ENCODE measurements at regions not wholly inside any gene's neighbourhood (a gene's known extent, or its start where the extent isn't known, plus 50 kb on each side); places are given as distances from the start of the nearest gene placed in this dataset.

DNA sequence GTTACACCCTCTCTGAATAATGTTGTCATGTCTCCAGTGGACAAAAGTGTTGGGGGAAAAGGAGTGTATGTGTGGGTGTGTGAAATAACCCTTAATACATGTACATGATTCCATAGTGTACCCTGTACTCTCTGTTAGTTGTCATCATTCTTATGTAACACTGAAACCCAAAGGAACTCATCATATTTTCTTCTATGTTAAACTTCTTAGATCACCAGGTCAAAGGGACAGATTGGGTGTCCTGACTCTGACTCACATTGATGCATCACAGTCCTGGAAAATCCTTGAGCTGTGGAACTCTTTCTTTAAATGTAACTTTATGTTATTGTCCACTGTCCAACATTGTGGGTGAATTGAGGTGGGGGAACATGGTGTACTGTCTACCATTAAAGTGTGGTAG is 350.5 kb downstream of the DHX35 start:
- no peaks in the 10 kb centered on the region for H3K9me3 ChIP-seq
- intact Hi-C loops (cut with DNase I, micrococcal nuclease) = loop anchor here in 1 of 2 donors (10.0 kb wide), 1 partner anchor 452 kb away; no protein-coding TSS in a partner anchor
- DNase-seq (no peak), ATAC-seq (no peak)
- no peaks in the 10 kb centered on the region for H3K36me3 ChIP-seq (ENCODE audit: low read depth)
- no peak overlapping the region for H3K4me3 ChIP-seq
- no peaks in the 10 kb centered on the region for H3K4me1 ChIP-seq (ENCODE audit: low read depth)
- TF ChIP-seq CTCF (IDR thresholded peaks at IDR 0.05) = no peak

- intact Hi-C loops (cut with DNase I, micrococcal nuclease) = loop anchor here in 1 of 2 donors (10.0 kb wide), 1 partner anchor 453 kb away; no protein-coding TSS in a partner anchor
- no peak overlapping the region for H3K4me3 ChIP-seq
- H3K9me3 ChIP-seq = no peaks in the 10 kb centered on the region
- no peak for DNase-seq
- TF ChIP-seq CTCF (IDR thresholded peaks at IDR 0.05) = no peak
- no peaks in the 10 kb centered on the region for H3K36me3 ChIP-seq (ENCODE audit: low read depth)
- ATAC-seq = no peak
- no peaks in the 10 kb centered on the region for H3K4me1 ChIP-seq (ENCODE audit: low read depth)
Measured at GRCh38 chr20:39311851-39312506, 349.8 kb downstream of the DHX35 start.

GRCh38 chr20:39310363-39310995 is 348.3 kb downstream of the DHX35 start:
- DNase-seq (no peak), ATAC-seq (no peak)
- Histone ChIP-seq H3K4me3 (no peak overlapping the region), H3K9me3 (no peaks in the 10 kb centered on the region), H3K4me1 (ENCODE audit: low read depth) (no peaks in the 10 kb centered on the region), H3K36me3 (ENCODE audit: low read depth) (no peaks in the 10 kb centered on the region)
- intact Hi-C loops (cut with DNase I, micrococcal nuclease) = loop anchor here in 1 of 2 donors (10.0 kb wide), 1 partner anchor 454 kb away; no protein-coding TSS in a partner anchor
- TF ChIP-seq CTCF (IDR thresholded peaks at IDR 0.05) = no peak

DNA sequence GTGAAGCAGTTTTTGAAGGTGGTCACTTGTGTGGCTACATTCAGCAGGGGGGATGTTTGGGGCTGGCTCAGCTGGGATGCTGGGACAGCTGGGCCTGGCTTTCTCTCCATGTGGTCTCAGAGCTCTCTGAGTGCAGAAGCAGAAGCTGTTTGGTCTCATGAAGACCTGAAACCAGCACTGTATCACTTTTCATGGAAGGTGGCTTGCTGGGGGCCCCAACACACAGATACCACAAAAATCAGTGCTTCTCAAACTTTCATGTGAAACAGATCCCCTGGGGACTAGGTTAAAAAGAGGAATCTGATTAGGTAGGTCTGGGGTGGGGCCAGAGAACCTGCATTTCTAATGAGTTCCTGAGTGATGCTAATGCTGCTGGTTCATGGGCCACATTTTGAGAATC is 347.3 kb downstream of the DHX35 start:
- Histone ChIP-seq H3K36me3 (ENCODE audit: low read depth) (no peaks in the 10 kb centered on the region), H3K9me3 (no peaks in the 10 kb centered on the region), H3K4me3 (no peak overlapping the region), H3K4me1 (ENCODE audit: low read depth) (no peaks in the 10 kb centered on the region)
- intact Hi-C loops (cut with DNase I, micrococcal nuclease) = no loop called here
- ATAC-seq = no peak
- no peak for TF ChIP-seq CTCF (IDR thresholded peaks at IDR 0.05)
- DNase-seq = no peak

- no peak for ATAC-seq
- intact Hi-C loops (cut with DNase I, micrococcal nuclease) = no loop called here
- Histone ChIP-seq H3K36me3 (ENCODE audit: low read depth) (no peaks in the 10 kb centered on the region), H3K9me3 (no peaks in the 10 kb centered on the region), H3K4me3 (no peak overlapping the region), H3K4me1 (ENCODE audit: low read depth) (no peaks in the 10 kb centered on the region)
- no peak for TF ChIP-seq CTCF (IDR thresholded peaks at IDR 0.05)
- DNase-seq = no peak
Measured at GRCh38 chr20:39302312-39302711, 340.2 kb downstream of the DHX35 start.
